HG02938 (cell line): ENCODE measurements at regions not wholly inside any gene's neighbourhood (a gene's known extent, or its start where the extent isn't known, plus 50 kb on each side); places are given as distances from the start of the nearest gene placed in this dataset.
"Not testable (repeated sequence)": the region's sequence is repeated elsewhere in the genome, so short reads cannot be mapped to it uniquely, and the experiment has no call there.

Experiments
- ATAC-seq: cut with Tn5 transposase; IDR thresholded peaks from one replicate; pipeline ENCODE4 v1.9.1; 2021; ENCODE audit warnings: mild to moderate bottlenecking, moderate library complexity; ENCODE audit not compliant: unreplicated experiment

DNA sequence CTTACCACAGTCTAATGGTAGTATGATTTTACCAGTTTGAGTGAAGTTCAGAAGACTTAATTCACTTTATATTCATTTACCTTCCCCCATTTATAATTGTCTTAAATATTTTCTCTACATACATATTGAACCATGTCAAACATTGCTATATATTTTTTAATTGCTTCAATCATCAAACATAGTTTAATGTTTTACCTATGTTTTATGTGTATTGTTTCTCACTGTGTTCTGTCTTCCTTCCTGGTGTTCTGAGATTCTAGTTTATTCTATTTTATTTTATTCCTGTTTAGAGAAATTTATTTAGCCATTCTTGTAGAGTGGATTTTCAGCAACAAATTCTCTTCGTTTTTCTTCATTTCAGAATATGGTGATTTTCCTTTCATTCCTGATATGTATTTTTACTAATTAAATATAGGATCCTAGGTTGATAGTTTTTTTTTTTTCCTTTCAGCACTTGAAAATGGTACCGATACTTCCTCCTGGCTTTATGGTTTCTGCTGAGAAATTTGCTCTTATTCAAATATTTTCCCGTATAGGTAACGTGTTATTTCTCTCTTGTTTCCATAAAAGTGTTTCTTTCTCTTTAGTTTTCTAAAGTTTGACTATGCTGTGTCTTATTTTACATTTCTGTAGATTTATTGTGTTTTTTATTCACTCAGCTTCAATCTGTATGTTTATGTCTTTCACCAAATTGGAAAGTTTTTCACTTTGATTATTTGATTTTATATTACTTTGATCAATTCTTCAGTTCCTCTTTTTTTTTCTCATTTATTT is 201.8 kb upstream of the AGR3 start:
- no peak for ATAC-seq

DNA sequence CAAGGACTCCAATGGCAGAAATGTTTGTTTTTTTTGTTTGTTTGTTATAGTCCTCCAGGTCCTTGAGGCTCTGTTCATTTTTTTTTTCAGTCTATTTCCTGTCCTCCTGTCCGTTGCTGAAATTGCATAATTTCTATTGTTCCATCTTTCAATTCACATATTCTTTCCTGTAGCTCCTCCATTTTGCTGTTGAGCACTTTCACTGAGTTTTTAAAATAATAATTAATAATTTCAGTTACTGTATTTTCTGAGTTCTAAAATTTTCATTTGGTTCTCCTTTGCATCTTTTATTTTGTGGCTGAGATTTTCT is 202.3 kb upstream of the AGR3 start:
- ATAC-seq = no peak

- ATAC-seq = no peak
Measured at GRCh38 chr7:17085186-17085585, 203.4 kb upstream of the AGR3 start.

GRCh38 chr7:17086403-17086802 is 204.6 kb upstream of the AGR3 start:
- no peak for ATAC-seq

- no peak for ATAC-seq
Measured at GRCh38 chr7:17090751-17091150, 207.7 kb upstream of the AHR start.

- no peak for ATAC-seq
Measured at GRCh38 chr7:17093461-17093860, 205.0 kb upstream of the AHR start.

DNA sequence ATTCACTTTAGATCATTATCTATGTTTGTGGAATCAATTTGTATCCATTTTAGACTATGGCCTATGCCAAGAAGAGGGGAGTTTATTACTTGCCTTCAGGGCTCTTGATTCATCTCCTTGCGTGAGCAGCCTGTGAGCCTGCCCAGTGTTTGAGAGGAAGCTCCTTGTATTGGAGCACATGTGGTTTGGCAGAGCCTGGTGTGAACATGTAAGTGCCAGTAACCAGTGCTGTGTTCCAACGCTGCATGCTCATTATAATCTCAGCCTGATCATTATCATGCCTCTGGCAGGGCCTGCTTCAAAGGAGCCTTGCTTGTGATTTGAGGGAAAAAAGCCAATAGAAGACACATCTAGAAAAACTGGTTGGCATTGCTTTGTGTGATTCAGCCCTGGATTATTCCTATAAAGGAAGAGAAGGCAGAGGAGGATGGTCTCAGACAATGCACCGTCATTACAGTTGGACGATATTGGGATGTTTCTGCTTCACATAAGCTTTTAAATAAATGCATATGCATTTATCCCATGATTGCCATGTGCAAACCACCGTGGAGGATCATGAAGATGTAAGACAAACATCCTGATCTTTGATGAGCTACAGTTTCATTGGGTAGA is 203.4 kb upstream of the AHR start:
- ATAC-seq = no peak

DNA sequence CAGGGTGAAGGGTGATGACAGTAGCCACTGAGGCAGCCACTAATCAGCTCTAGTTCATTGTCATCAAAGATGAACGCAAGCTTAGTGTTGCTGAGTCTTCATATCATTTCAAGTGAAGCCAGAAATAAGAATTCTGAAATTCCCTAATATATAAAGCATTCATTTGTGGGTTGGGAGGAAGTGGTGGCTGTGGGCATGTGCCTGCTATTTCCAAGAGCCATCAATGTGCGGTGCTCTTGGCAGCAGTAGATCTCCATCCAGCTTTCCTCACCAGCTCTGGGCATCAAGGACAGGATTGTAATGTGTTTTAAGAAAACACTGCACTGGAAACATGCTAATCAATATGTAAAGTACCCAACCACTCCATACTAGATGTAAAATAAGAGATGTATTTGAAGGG is 202.5 kb upstream of the AHR start:
- no peak for ATAC-seq

DNA sequence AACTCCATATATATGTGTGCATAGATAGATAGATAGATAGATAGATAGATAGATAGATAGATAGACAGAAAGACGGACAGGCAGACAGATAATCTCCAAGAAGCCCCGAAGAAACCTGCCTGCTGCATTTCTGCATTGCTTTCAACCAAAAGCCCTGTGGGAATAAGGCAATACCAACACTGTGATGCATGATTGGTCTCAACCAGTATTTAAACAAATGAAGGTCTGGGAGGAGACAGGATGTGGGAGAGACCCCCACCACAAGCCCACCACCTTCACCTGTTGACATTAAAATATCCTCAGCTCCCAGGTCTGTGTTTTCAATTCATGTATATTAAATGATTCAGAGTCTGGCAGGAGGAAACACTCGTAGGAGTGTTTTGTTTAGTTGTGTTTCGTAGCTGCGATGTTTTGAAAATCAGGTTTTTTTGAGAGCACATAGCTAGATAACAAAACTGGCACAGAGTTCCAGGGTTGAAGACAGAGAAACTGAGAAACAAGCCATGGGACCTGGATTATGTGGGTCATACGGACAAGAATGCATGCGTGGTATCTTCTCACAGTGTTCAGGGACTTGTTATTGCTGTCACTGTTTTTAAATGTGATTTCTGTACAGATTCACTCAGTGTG is 200.7 kb upstream of the AHR start:
- ATAC-seq = no peak

DNA sequence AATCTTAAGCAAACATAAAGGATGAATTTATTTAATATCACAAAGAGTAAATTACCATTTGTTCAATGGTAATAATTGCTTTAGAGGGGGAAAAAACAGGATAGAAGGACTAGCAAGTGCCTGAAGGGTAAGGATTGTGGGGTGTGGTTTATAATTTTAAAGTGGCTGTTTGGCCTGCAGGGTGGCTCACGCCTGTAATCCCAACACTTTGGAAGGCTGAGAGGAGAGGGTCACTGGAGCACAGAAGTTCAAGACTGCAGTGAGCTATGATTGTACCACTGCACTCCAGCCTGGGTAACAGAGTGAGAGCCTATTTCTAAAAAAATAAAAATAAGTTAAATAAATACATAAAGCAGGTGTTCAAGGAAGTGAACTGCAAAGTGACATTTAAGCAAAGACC is 199.9 kb upstream of the AHR start:
- no peak for ATAC-seq

DNA sequence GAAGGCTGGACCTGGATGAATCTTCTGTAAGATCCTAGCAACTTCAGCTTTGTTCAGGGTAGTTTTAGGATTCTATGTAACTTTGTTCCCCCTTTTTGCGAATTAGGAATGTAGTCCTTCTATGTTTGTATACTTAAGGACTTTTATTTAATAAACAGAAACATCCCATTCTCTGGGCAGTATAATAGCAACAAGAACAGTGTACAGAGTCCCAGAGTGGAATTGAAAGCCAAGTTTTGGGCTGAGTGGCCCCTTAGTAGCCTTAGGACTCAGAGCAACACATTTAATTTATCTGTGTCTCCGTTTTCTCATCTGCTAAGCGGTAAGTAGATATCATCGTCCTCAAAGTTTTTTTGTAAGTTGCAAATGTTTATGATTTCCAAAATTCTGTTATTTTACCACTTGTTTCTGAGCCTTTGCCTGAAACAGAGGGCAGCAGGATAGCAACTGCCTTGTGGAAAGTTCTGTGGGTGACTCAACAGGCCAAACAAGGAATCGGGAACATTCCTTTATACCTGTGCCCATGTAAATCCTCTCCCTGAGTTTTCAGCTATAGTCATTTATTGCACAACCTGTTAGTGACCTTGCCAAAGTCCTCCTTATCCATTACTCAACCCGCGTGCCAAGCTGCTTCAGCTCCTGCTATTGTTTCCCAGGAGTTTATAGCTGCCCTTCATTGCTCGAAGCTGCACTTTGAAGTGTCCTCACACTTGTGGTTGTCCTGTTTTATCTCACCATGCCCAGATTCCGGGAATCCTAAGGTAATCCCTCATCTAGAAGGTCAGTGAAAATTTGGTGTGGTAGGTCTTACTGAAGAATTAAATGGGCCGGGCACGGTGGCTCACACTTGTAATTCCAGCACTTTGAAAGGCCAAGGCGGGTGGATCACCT is 199.1 kb upstream of the AHR start:
- no peak for ATAC-seq

GRCh38 chr7:17099974-17100509 is 198.4 kb upstream of the AHR start:
- ATAC-seq = not testable (repeated sequence)

DNA sequence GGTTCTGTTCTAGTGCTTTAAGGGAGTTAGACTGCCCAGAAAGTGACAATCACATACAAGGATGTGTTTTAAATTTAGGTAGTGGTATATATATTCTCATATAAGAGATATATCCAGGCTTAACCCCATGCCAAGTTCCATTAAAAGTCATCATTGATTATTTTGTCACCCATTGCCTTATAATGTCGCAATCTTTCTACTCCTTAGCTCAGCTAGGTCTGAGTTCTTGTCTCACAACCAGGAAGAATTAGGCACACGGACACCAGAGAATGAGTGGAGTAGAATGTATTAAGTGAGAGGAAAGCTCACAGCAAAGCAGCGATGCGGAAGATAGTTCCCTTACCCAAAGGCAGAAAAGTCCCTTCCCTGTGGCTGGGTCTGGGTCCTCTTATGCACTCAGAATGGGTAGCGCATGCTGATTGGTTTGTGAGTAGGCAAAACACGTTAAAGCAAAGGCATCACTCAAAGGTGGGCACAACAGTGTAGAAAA is 197.2 kb upstream of the AHR start:
- ATAC-seq = no peak

- ATAC-seq = no peak
Measured at GRCh38 chr7:17103170-17103569, 195.3 kb upstream of the AHR start.

DNA sequence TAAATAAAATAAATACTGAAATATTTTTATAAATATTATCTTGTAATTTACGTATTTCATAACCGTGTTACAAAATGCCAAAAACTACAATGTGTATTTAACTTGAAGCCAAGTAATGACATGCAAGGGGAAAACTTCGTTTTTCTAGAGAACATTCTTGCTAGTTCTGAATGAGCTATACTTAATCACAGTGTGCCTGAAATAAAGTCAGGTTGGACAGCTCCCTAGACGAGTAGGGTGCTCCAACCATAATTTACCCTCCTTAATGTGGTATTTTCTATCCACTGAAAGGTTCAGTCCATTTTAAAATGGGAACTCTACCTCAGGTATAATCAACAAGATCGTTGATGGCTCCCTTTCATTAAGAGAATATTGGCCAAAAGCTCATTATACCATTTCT is 194.5 kb upstream of the AHR start:
- ATAC-seq = no peak

- ATAC-seq = no peak
Measured at GRCh38 chr7:17104419-17104818, 194.0 kb upstream of the AHR start.

- ATAC-seq = no peak
Measured at GRCh38 chr7:17105701-17106100, 192.8 kb upstream of the AHR start.

GRCh38 chr7:17108049-17108584 is 190.3 kb upstream of the AHR start:
- no peak for ATAC-seq

DNA sequence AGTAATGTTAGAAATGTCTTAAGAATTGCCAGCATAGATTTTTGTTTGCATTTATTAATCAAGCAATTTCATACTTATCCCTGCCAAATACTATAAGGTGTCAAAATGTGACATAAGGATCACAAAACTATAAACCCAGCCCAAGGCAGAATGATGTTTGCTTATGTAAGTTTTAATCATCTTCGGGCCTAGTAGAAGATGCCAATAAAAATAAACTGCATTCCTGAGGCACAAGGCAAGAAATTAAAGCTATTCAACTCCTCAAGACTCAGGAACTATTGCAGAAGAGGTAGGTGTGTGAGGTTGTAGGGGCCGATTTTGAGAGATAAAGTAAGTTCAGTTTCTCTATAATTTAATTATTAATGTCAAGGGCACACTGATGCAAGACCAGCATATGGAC is 189.4 kb upstream of the AHR start:
- ATAC-seq = no peak

DNA sequence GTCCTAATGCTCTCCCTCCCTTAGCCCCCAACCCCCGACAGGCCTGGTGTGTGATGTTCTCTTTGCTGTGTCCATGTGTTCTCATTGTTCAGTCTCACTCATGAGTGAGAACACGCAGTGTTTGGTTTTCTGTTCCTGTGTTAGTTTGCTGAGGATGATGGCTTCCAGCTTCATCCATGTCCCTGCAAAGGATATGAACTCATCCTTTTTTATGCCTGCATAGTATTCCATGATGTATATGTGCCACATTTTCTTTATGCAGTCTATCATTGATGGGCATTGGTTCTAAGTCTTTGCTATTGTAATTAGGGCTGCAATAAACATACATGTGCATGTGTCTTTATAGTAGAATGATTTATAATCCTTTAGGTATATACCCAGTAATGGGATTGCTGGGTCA is 184.7 kb upstream of the AHR start:
- not testable (repeated sequence) for ATAC-seq

- no peak for ATAC-seq
Measured at GRCh38 chr7:17118412-17118811, 180.0 kb upstream of the AHR start.
